ENCODE measurements at regions not wholly inside any gene's neighbourhood (a gene's known extent, or its start where the extent isn't known, plus 50 kb on each side); places are given as distances from the start of the nearest gene placed in this dataset.

- no peak for TF ChIP-seq EZH2phosphoT487 (IDR thresholded peaks at IDR 0.05; ENCODE audit: low read length)
- no peak for TF ChIP-seq CTCF (IDR thresholded peaks at IDR 0.05; ENCODE audit: low read length)
Observed at GRCh38 chr6:168874637-168875036, 379.0 kb downstream of the THBS2 start.
